H1 (cell line): ENCODE measurements at regions not wholly inside any gene's neighbourhood (a gene's known extent, or its start where the extent isn't known, plus 50 kb on each side); places are given as distances from the start of the nearest gene placed in this dataset.

ENCODE experiments used
- CBX5 ChIP-seq: fragments of 300-800, 300-1000 bp; sonication (generic); IDR thresholded peaks from 2 replicates; pipeline ENCODE4 v1.7.1; 2016; ENCODE audit warnings: antibody characterized with exemption, low read length, low read depth
- POLR2AphosphoS5 ChIP-seq: IDR thresholded peaks from 2 replicates; pipeline ENCODE4 v1.6.1; 2011; ENCODE audit warnings: low read depth, low read length
- RBBP5 ChIP-seq: IDR thresholded peaks from 2 replicates; pipeline ENCODE4 v1.7.1; 2012; ENCODE audit warnings: low read depth, mild to moderate bottlenecking, inconsistent platforms, low read length, moderate library complexity, borderline replicate concordance
- TF ChIP-seq, protein P1 (sequence below): IDR thresholded peaks from 2 replicates; pipeline ENCODE4 v1.6.1; 2012; ENCODE audit warnings: inconsistent platforms
- TF ChIP-seq, protein P2 (sequence below): IDR thresholded peaks from 2 replicates; pipeline ENCODE4 v1.6.1; 2012; ENCODE audit warnings: inconsistent platforms

DNA sequence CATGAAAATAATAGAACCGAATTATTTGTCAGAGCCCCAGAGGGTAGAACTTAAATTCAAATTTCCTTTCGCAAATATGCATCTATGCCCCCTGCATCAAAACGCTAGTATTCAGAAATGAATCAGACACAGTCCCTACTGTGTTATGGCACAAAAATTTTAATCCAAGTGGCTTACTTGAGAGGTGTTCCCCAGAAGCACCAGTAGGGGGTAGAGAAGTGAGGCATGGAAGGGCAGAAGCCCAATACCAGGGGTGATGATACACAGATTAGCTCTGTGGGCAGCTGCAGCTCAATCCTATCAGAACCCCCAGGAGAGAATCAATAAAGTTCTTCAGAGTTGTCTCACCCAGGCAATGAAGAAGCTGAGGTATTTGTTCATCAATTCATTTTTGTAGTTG, 342.2 kb downstream of the OMA1 start (continued):
- TF ChIP-seq, protein P1, sequence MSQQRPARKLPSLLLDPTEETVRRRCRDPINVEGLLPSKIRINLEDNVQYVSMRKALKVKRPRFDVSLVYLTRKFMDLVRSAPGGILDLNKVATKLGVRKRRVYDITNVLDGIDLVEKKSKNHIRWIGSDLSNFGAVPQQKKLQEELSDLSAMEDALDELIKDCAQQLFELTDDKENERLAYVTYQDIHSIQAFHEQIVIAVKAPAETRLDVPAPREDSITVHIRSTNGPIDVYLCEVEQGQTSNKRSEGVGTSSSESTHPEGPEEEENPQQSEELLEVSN = no peak
- TF ChIP-seq RBBP5 (no peak), POLR2AphosphoS5 (no peak), CBX5 (no peak)
- TF ChIP-seq, protein P2, sequence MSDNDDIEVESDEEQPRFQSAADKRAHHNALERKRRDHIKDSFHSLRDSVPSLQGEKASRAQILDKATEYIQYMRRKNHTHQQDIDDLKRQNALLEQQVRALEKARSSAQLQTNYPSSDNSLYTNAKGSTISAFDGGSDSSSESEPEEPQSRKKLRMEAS = no peak
